Thoracic aorta (tissue), 2 donors: ENCODE measurements at regions not wholly inside any gene's neighbourhood (a gene's known extent, or its start where the extent isn't known, plus 50 kb on each side); places are given as distances from the start of the nearest gene placed in this dataset.

Source experiments
- ATAC-seq: fragments of 150-250 bp; one replicate; pipeline ENCODE4 v1.8.0; 2017; ENCODE audit warnings: low read depth; ENCODE audit not compliant: insufficient number of reproducible peaks, low FRiP score
- DNase-seq: peaks from one replicate; pipeline ENCODE4 v3.0.0-alpha.2; 2020; ENCODE audit warnings: low spot score
- H3K27ac ChIP-seq, 2 donors: fragments of 200-600 bp; sonication (generic); 1 replicate in 1 of 2; 2 replicates in 1 of 2; pipeline ENCODE4 v1.5.1; 2016; ENCODE audit warnings: mild to moderate bottlenecking in 2 of 2, moderate library complexity in 2 of 2
- H3K27me3 ChIP-seq: fragments of 200-600 bp; sonication (generic); replicated peaks from 2 replicates; pipeline ENCODE4 v1.6.0; 2016; ENCODE audit warnings: mild to moderate bottlenecking; ENCODE audit not compliant: insufficient read depth
- H3K36me3 ChIP-seq: fragments of 200-600 bp; sonication (generic); one replicate; pipeline ENCODE4 v1.5.1; 2016
- H3K4me1 ChIP-seq, 2 donors: fragments of 200-600 bp; sonication (generic); 1 replicate in 1 of 2; 2 replicates in 1 of 2; pipeline versions ENCODE4 v1.5.1 to v1.6.0; 2016; ENCODE audit warnings: low read depth in 2 of 2, mild to moderate bottlenecking in 1 of 2; ENCODE audit not compliant: control insufficient read depth in 1 of 2
- H3K4me3 ChIP-seq: fragments of 200-600 bp; sonication (generic); 2 replicates; pipeline ENCODE4 v1.5.1; 2016; ENCODE audit warnings: mild to moderate bottlenecking
- H3K9me3 ChIP-seq: fragments of 200-600 bp; sonication (generic); 2 replicates; pipeline ENCODE4 v1.5.1; 2016
- CTCF ChIP-seq: fragments of 200-600 bp; sonication (generic); IDR thresholded peaks from one replicate; pipeline ENCODE4 v1.5.1; 2019; ENCODE audit warnings: antibody characterized with exemption

DNA sequence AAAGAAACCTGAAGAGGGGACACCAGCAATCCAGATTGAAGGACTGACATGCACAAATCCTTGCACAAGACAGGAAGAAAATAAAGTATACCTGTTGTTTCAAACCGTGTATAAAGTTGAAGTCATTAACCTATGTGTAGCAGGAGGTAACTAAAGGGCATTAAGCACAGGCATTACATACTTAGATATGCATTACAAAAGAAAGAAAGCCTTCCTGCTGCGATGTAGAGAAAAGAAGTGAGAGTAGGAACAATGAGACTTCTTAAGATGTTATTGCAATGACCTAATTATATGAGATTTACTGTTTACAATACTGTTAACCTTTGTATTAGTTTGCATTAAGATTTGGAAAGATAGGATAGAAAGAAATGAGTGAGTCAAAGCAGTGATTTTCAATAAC, 308.9 kb upstream of the PTPRD start:
- DNase-seq: no peak
- no peaks in the 10 kb centered on the region for H3K36me3 ChIP-seq
- H3K4me3 ChIP-seq: no peak overlapping the region
- no peaks in the 10 kb centered on the region for H3K27me3 ChIP-seq
- TF ChIP-seq CTCF: no peak
- H3K9me3 ChIP-seq: no peaks in the 10 kb centered on the region
- H3K4me1 ChIP-seq: no peaks in the 10 kb centered on the region
- no peak overlapping the region for H3K27ac ChIP-seq
- no peak for ATAC-seq

DNA sequence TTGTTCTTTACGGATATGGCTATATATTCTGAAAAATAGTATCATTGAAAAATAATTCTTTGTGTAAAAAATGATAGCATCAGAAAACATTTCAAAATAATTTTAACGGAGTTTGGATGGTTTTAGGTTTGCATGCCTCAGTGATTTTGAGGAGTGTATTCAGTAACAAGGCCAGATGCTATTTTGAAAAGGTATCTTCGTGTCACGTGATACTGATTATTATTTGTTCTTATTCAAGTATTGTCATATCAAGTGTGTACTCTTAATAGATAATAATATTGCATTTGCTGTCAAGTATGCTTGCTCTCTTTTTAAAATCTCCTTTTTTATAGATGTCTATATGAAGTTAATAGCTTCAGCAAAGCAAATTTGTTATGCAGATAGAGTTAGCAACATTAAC, 313.1 kb upstream of the PTPRD start:
- H3K27ac ChIP-seq: no peak overlapping the region
- no peaks in the 10 kb centered on the region for H3K4me1 ChIP-seq
- no peak overlapping the region for H3K4me3 ChIP-seq
- TF ChIP-seq CTCF: no peak
- H3K27me3 ChIP-seq: no peaks in the 10 kb centered on the region
- H3K9me3 ChIP-seq: no peaks in the 10 kb centered on the region
- no peak for ATAC-seq
- no peaks in the 10 kb centered on the region for H3K36me3 ChIP-seq
- DNase-seq: no peak

DNA sequence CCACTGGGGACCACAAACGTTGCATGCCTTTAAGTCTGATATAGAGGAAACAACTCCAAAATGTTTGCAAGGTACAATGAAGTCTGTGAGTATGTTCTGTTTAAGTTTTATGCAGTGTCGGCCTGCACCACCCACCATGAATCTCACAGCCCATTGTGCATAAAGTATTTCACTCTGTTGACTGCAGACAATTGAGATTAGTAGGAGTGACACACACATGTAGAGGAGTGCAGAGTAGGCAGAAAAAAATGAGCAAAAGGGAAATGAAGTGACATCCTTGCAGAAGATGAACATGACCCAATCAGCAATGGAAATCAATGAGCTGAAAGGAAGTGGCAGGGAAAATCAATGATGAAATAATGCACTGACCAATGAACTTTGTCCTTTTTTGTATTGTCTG, 315.6 kb upstream of the PTPRD start:
- ATAC-seq (no peak), DNase-seq (no peak)
- no peaks in the 10 kb centered on the region for H3K9me3 ChIP-seq
- no peak overlapping the region for H3K27ac ChIP-seq
- no peak overlapping the region for H3K4me3 ChIP-seq
- no peaks in the 10 kb centered on the region for H3K36me3 ChIP-seq
- H3K4me1 ChIP-seq: no peaks in the 10 kb centered on the region
- no peak for TF ChIP-seq CTCF
- no peaks in the 10 kb centered on the region for H3K27me3 ChIP-seq

- H3K36me3 ChIP-seq: no peaks in the 10 kb centered on the region
- ATAC-seq: no peak
These were observed 317.3 kb upstream of the PTPRD start for GRCh38 chr9:10930081-10930480.

GRCh38 chr9:10946676-10947410, 334.0 kb upstream of the PTPRD start:
- Histone ChIP-seq H3K4me3 (no peak overlapping the region), H3K36me3 (no peaks in the 10 kb centered on the region), H3K27me3 (no peaks in the 10 kb centered on the region), H3K4me1 (no peaks in the 10 kb centered on the region), H3K27ac (no peak overlapping the region), H3K9me3 (no peaks in the 10 kb centered on the region)
- DNase-seq (no peak), ATAC-seq (no peak)
- TF ChIP-seq CTCF: no peak

More at GRCh38 chr9:10930081-10930480, 317.3 kb upstream of the PTPRD start:
- no peak for TF ChIP-seq CTCF
- no peak for DNase-seq
- no peaks in the 10 kb centered on the region for H3K4me1 ChIP-seq
- H3K27me3 ChIP-seq: no peaks in the 10 kb centered on the region
- H3K9me3 ChIP-seq: no peaks in the 10 kb centered on the region
- H3K4me3 ChIP-seq: no peak overlapping the region
- no peak overlapping the region for H3K27ac ChIP-seq
